Choroid plexus epithelial cell (primary cell): ENCODE measurements at regions not wholly inside any gene's neighbourhood (a gene's known extent, or its start where the extent isn't known, plus 50 kb on each side); places are given as distances from the start of the nearest gene placed in this dataset.

ENCODE experiments used
- DNase-seq: peaks from one replicate; pipeline ENCODE4 v3.0.0-alpha.2; 2010; ENCODE audit warnings: low read depth
- H3K4me3 ChIP-seq: 2 replicates; pipeline ENCODE4 v1.5.1; 2011; ENCODE audit warnings: low read depth, mild to moderate bottlenecking, control low read depth, low read length, moderate library complexity
- CTCF ChIP-seq: conservative IDR thresholded peaks from 2 replicates; pipeline ENCODE4 v1.5.1; 2011; ENCODE audit warnings: low read depth, mild to moderate bottlenecking, control low read depth, inconsistent platforms, low read length, moderate library complexity

GRCh38 chr3:150183678-150184425 lies 213.2 kb upstream of the PFN2 start:
- peak; percentile 88 for DNase-seq
- peak; percentile 82 for TF ChIP-seq CTCF
- peak overlapping the region; percentile 61 for H3K4me3 ChIP-seq

GRCh38 chr3:150180334-150180733 lies 209.6 kb upstream of the PFN2 start:
- H3K4me3 ChIP-seq, result no peak overlapping the region
- no peak for TF ChIP-seq CTCF
- DNase-seq, result peak; percentile 96

- no peak for DNase-seq
- TF ChIP-seq CTCF, result no peak
- no peak overlapping the region for H3K4me3 ChIP-seq
These were observed 208.6 kb upstream of the PFN2 start for GRCh38 chr3:150179330-150179729.

- DNase-seq, result peak; percentile 76
- TF ChIP-seq CTCF, result no peak
These were observed 207.1 kb upstream of the PFN2 start for GRCh38 chr3:150177673-150178381.

GRCh38 chr3:150174179-150174578 lies 203.5 kb upstream of the PFN2 start:
- TF ChIP-seq CTCF, result no peak
- DNase-seq, result peak; percentile 62
- H3K4me3 ChIP-seq, result no peak overlapping the region

More at GRCh38 chr3:150177673-150178381, 207.1 kb upstream of the PFN2 start:
- H3K4me3 ChIP-seq, result no peak overlapping the region

- no peak overlapping the region for H3K4me3 ChIP-seq
- no peak for TF ChIP-seq CTCF
- DNase-seq, result peak; percentile 27
These were observed 201.7 kb upstream of the PFN2 start for GRCh38 chr3:150172356-150172755.
